Muscle of leg (tissue), 3 donors: ENCODE measurements at regions not wholly inside any gene's neighbourhood (a gene's known extent, or its start where the extent isn't known, plus 50 kb on each side); places are given as distances from the start of the nearest gene placed in this dataset.

Experiments
- DNase-seq: peaks from one replicate; pipeline ENCODE4 v3.0.0; 2013
- H3K27ac ChIP-seq: one replicate; pipeline ENCODE4 v1.5.1; 2013; ENCODE audit warnings: mild to moderate bottlenecking, low read length, control low read depth
- H3K27me3 ChIP-seq: one replicate; pipeline ENCODE4 v1.6.1; 2013; ENCODE audit warnings: low read length; ENCODE audit not compliant: control insufficient read depth, insufficient read depth
- H3K36me3 ChIP-seq: one replicate; pipeline ENCODE4 v1.6.1; 2013; ENCODE audit warnings: low read length; ENCODE audit not compliant: control insufficient read depth, insufficient read depth
- H3K4me1 ChIP-seq: one replicate; pipeline ENCODE4 v1.6.1; 2013; ENCODE audit warnings: low read length; ENCODE audit not compliant: control insufficient read depth, insufficient read depth
- H3K4me3 ChIP-seq: one replicate; pipeline ENCODE4 v1.5.1; 2013; ENCODE audit warnings: low read length, control low read depth
- H3K9me3 ChIP-seq: replicated peaks from 2 replicates; pipeline ENCODE4 v1.6.1; 2013; ENCODE audit warnings: low read depth, low read length; ENCODE audit not compliant: control insufficient read depth
- WGBS: methylation state at CpG from one replicate; pipeline ENCODE4 v1.1.5; 2013; ENCODE audit warnings: missing lambda C conversion rate; ENCODE audit not compliant: insufficient coverage; 5-methylcytosine and 5-hydroxymethylcytosine counted together

GRCh38 chrX:113075521-113075920, 234.9 kb upstream of the AMOT start:
- H3K9me3 ChIP-seq, result no peaks in the 10 kb centered on the region
- no peak overlapping the region for H3K27ac ChIP-seq
- no peaks in the 10 kb centered on the region for H3K4me1 ChIP-seq
- peak; percentile 0 for DNase-seq
- H3K4me3 ChIP-seq, result no peak overlapping the region
- H3K36me3 ChIP-seq, result no peaks in the 10 kb centered on the region
- peaks cover 11% of the 10 kb centered on the region for H3K27me3 ChIP-seq

GRCh38 chrX:113059714-113060113, 219.1 kb upstream of the AMOT start:
- peak; percentile 10 for DNase-seq
- Histone ChIP-seq H3K27me3 (no peaks in the 10 kb centered on the region), H3K36me3 (no peaks in the 10 kb centered on the region), H3K4me3 (no peak overlapping the region), H3K27ac (no peak overlapping the region), H3K4me1 (no peaks in the 10 kb centered on the region), H3K9me3 (peaks cover 8% of the 10 kb centered on the region)
- no CpG with 5 or more reads among the region's 1 CpG for WGBS

GRCh38 chrX:113058634-113059033, 218.0 kb upstream of the AMOT start:
- no CpG with 5 or more reads among the region's 6 CpGs for WGBS
- Histone ChIP-seq H3K4me1 (no peaks in the 10 kb centered on the region), H3K27me3 (no peaks in the 10 kb centered on the region), H3K9me3 (peaks cover 4% of the 10 kb centered on the region), H3K27ac (no peak overlapping the region), H3K36me3 (no peaks in the 10 kb centered on the region), H3K4me3 (no peak overlapping the region)
- DNase-seq, result no peak

GRCh38 chrX:113048896-113049295, 208.3 kb upstream of the AMOT start:
- H3K4me1 ChIP-seq, result no peaks in the 10 kb centered on the region

GRCh38 chrX:113048480-113048879, 207.8 kb upstream of the AMOT start:
- no peak for DNase-seq
- no peaks in the 10 kb centered on the region for H3K9me3 ChIP-seq
- H3K36me3 ChIP-seq, result no peaks in the 10 kb centered on the region
- H3K4me1 ChIP-seq, result no peaks in the 10 kb centered on the region
- 80% methylated on average over 2 of the region's 2 CpGs for WGBS
- H3K4me3 ChIP-seq, result no peak overlapping the region
- H3K27me3 ChIP-seq, result peaks cover 12% of the 10 kb centered on the region
- H3K27ac ChIP-seq, result no peak overlapping the region

More at GRCh38 chrX:113048896-113049295, 208.3 kb upstream of the AMOT start:
- peaks cover 12% of the 10 kb centered on the region for H3K27me3 ChIP-seq
- H3K4me3 ChIP-seq, result no peak overlapping the region
- no peaks in the 10 kb centered on the region for H3K36me3 ChIP-seq
- WGBS, result no CpG with 5 or more reads among the region's 1 CpG
- no peak for DNase-seq
- H3K9me3 ChIP-seq, result no peaks in the 10 kb centered on the region
- no peak overlapping the region for H3K27ac ChIP-seq

GRCh38 chrX:113033966-113034680, 193.5 kb upstream of the AMOT start:
- H3K4me1 ChIP-seq, result no peaks in the 10 kb centered on the region
- 76% methylated on average over 2 of the region's 3 CpGs for WGBS
- H3K27me3 ChIP-seq, result peaks cover 8% of the 10 kb centered on the region
- H3K4me3 ChIP-seq, result no peak overlapping the region
- no peak overlapping the region for H3K27ac ChIP-seq
- no peak for DNase-seq
- peaks cover 2% of the 10 kb centered on the region for H3K9me3 ChIP-seq
- no peaks in the 10 kb centered on the region for H3K36me3 ChIP-seq

GRCh38 chrX:113019958-113020357, 179.3 kb upstream of the AMOT start:
- Histone ChIP-seq H3K36me3 (no peaks in the 10 kb centered on the region), H3K4me1 (no peaks in the 10 kb centered on the region), H3K9me3 (no peaks in the 10 kb centered on the region), H3K4me3 (no peak overlapping the region), H3K27ac (no peak overlapping the region), H3K27me3 (no peaks in the 10 kb centered on the region)
- DNase-seq, result no peak

- Histone ChIP-seq H3K4me1 (no peaks in the 10 kb centered on the region), H3K27me3 (peaks cover 5% of the 10 kb centered on the region), H3K36me3 (no peaks in the 10 kb centered on the region), H3K4me3 (no peak overlapping the region), H3K27ac (no peak overlapping the region), H3K9me3 (peaks cover 2% of the 10 kb centered on the region)
- DNase-seq, result no peak
- 91% methylated on average over 1 of the region's 1 CpG for WGBS
These were observed 169.2 kb upstream of the AMOT start for GRCh38 chrX:113009837-113010236.

- H3K4me1 ChIP-seq, result no peaks in the 10 kb centered on the region
- H3K36me3 ChIP-seq, result no peaks in the 10 kb centered on the region
- H3K9me3 ChIP-seq, result peaks cover 2% of the 10 kb centered on the region
- H3K4me3 ChIP-seq, result no peak overlapping the region
- no peak for DNase-seq
- 65% methylated on average over 3 of the region's 3 CpGs for WGBS
- peaks cover 5% of the 10 kb centered on the region for H3K27me3 ChIP-seq
- no peak overlapping the region for H3K27ac ChIP-seq
These were observed 168.4 kb upstream of the AMOT start for GRCh38 chrX:113009029-113009428.

GRCh38 chrX:113001836-113002235, 161.2 kb upstream of the AMOT start:
- Histone ChIP-seq H3K4me3 (no peak overlapping the region), H3K36me3 (no peaks in the 10 kb centered on the region), H3K27me3 (peaks cover 10% of the 10 kb centered on the region), H3K27ac (no peak overlapping the region), H3K4me1 (no peaks in the 10 kb centered on the region), H3K9me3 (no peaks in the 10 kb centered on the region)
- no CpG with 5 or more reads among the region's 6 CpGs for WGBS
- DNase-seq, result no peak

GRCh38 chrX:112997991-112998390, 157.4 kb upstream of the AMOT start:
- no peak overlapping the region for H3K4me3 ChIP-seq
- no peaks in the 10 kb centered on the region for H3K4me1 ChIP-seq
- no peaks in the 10 kb centered on the region for H3K9me3 ChIP-seq
- H3K36me3 ChIP-seq, result no peaks in the 10 kb centered on the region
- H3K27me3 ChIP-seq, result peaks cover 5% of the 10 kb centered on the region
- DNase-seq, result no peak
- H3K27ac ChIP-seq, result no peak overlapping the region
- 43% methylated on average over 1 of the region's 1 CpG for WGBS
